Stomach (tissue), 8 donors: ENCODE measurements at regions not wholly inside any gene's neighbourhood (a gene's known extent, or its start where the extent isn't known, plus 50 kb on each side); places are given as distances from the start of the nearest gene placed in this dataset.

Experiments
- DNase-seq, 2 donors: peaks; one replicate each; pipeline versions ENCODE4 v3.0.0 to v3.0.0-alpha.2; 2013 to 2019
- H3K27ac ChIP-seq, 5 donors: fragments of 200-600 bp in 4 of 5; sonication (generic) in 4 of 5; one replicate each; pipeline ENCODE4 v1.5.1; 2013 to 2019; ENCODE audit warnings: mild to moderate bottlenecking in 1 of 5, moderate library complexity in 1 of 5
- H3K27me3 ChIP-seq, 3 donors: fragments of 200-600 bp; sonication (generic); one replicate each; pipeline ENCODE4 v1.5.1; 2017 to 2019; ENCODE audit warnings: mixed run types in 1 of 3
- H3K36me3 ChIP-seq, 4 donors: fragments of 200-600 bp; sonication (generic); 1 replicate in 3 of 4; 2 replicates in 1 of 4; pipeline ENCODE4 v1.5.1; 2016 to 2019
- H3K4me1 ChIP-seq, 4 donors: fragments of 200-600 bp; sonication (generic); one replicate each; pipeline ENCODE4 v1.5.1; 2016 to 2019
- H3K4me3 ChIP-seq, 4 donors: fragments of 200-600 bp; sonication (generic) in 3 of 4; one replicate each; pipeline ENCODE4 v1.5.1; 2016 to 2019; ENCODE audit warnings: mild to moderate bottlenecking in 1 of 4
- H3K9me3 ChIP-seq, 4 donors: fragments of 200-600 bp; sonication (generic); one replicate each; pipeline ENCODE4 v1.5.1; 2016 to 2019
- EP300 ChIP-seq: sonication (generic); formaldehyde crosslinking; IDR thresholded peaks from one replicate; pipeline ENCODE4 v1.6.1; 2017; ENCODE audit warnings: antibody characterized with exemption
- POLR2A ChIP-seq, 4 donors: fragments of 450-650 bp; IDR thresholded peaks; one replicate each; pipeline ENCODE4 v1.6.1; 2016; ENCODE audit warnings: antibody characterized with exemption in 4 of 4, control low read depth in 2 of 4, mild to moderate bottlenecking in 1 of 4, moderate library complexity in 1 of 4
- POLR2AphosphoS5 ChIP-seq, 3 donors: sonication (generic); formaldehyde crosslinking; IDR thresholded peaks; one replicate each; pipeline ENCODE4 v1.6.1; 2016; ENCODE audit warnings: antibody characterized with exemption in 3 of 3
- WGBS, 5 donors: extraction: QIAGEN DNeasy Blood & Tissue Kit in 3 of 5; methylation state at CpG; one replicate each; pipeline versions ENCODE4 v1.1.5 to v1.1.7; 2013 to 2018; 5-methylcytosine and 5-hydroxymethylcytosine counted together
- intact Hi-C: fragments of 100-400 bp; cut with DNase I; formaldehyde crosslinking; loops from one replicate; pipeline ENCODE4 v1.15.1; 2023; ENCODE audit warnings: low total_unique reads
- TF ChIP-seq, protein P1 (sequence below), 7 experiments: fragments of 450-650 bp in 4 of 7; fragments of 200-600 bp in 3 of 7; sonication (generic) in 3 of 7; IDR thresholded peaks; one replicate each; pipeline ENCODE4 v1.5.1; 2016 to 2019; ENCODE audit warnings: antibody characterized with exemption in 7 of 7, control low read depth in 2 of 7, mild to moderate bottlenecking in 1 of 7
- donor health status: healthy with polysubstance abuse.
- donor health status: Bipolar disorder and iron deficiency.
- donor health status: healthy.

- intact Hi-C loops: no loop called here
- WGBS, 5 donors: 38 to 61% (median 47%) methylated on average over 1 of the region's 1 CpG
- Histone ChIP-seq H3K27me3 (no peaks in the 10 kb centered on the region), H3K4me3 (no peak overlapping the region), H3K27ac (no peak overlapping the region), H3K36me3 (no peaks in the 10 kb centered on the region), H3K9me3 (no peaks in the 10 kb centered on the region), H3K4me1 (no peaks in the 10 kb centered on the region)
- no peak for DNase-seq
- no peak for TF ChIP-seq POLR2A (IDR thresholded peaks at IDR 0.05)
- TF ChIP-seq POLR2AphosphoS5 (IDR thresholded peaks at IDR 0.05): no peak
- TF ChIP-seq EP300: no peak
Measured at GRCh38 chr7:17709127-17709526, 231.2 kb downstream of the SNX13 start.

- Histone ChIP-seq H3K27me3 (no peaks in the 10 kb centered on the region), H3K4me1 (no peaks in the 10 kb centered on the region), H3K9me3 (no peaks in the 10 kb centered on the region), H3K4me3 (no peak overlapping the region), H3K27ac (no peak overlapping the region), H3K36me3 (no peaks in the 10 kb centered on the region)
- 66 to 91% (median 82%) methylated on average over 2 of the region's 2 CpGs for WGBS, 5 donors
- no peak for DNase-seq
- intact Hi-C loops: no loop called here
- TF ChIP-seq, protein P1, sequence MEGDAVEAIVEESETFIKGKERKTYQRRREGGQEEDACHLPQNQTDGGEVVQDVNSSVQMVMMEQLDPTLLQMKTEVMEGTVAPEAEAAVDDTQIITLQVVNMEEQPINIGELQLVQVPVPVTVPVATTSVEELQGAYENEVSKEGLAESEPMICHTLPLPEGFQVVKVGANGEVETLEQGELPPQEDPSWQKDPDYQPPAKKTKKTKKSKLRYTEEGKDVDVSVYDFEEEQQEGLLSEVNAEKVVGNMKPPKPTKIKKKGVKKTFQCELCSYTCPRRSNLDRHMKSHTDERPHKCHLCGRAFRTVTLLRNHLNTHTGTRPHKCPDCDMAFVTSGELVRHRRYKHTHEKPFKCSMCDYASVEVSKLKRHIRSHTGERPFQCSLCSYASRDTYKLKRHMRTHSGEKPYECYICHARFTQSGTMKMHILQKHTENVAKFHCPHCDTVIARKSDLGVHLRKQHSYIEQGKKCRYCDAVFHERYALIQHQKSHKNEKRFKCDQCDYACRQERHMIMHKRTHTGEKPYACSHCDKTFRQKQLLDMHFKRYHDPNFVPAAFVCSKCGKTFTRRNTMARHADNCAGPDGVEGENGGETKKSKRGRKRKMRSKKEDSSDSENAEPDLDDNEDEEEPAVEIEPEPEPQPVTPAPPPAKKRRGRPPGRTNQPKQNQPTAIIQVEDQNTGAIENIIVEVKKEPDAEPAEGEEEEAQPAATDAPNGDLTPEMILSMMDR (IDR thresholded peaks at IDR 0.05): no peak
- TF ChIP-seq POLR2A (IDR thresholded peaks at IDR 0.05) (no peak), EP300 (no peak), POLR2AphosphoS5 (IDR thresholded peaks at IDR 0.05) (no peak)
Measured at GRCh38 chr7:17709599-17709998, 230.7 kb downstream of the SNX13 start.

- TF ChIP-seq EP300 (no peak), POLR2AphosphoS5 (IDR thresholded peaks at IDR 0.05) (no peak), POLR2A (IDR thresholded peaks at IDR 0.05) (no peak)
- TF ChIP-seq, protein P1 (IDR thresholded peaks at IDR 0.05): no peak
- Histone ChIP-seq H3K27me3 (no peaks in the 10 kb centered on the region), H3K4me3 (no peak overlapping the region), H3K9me3 (no peaks in the 10 kb centered on the region), H3K27ac (no peak overlapping the region), H3K36me3 (no peaks in the 10 kb centered on the region), H3K4me1 (no peaks in the 10 kb centered on the region)
- intact Hi-C loops: no loop called here
- no peak for DNase-seq
- WGBS, 5 donors: 69 to 87% (median 79%) methylated on average over 2 of the region's 2 CpGs
Measured at GRCh38 chr7:17710312-17710711, 230.0 kb downstream of the SNX13 start.

DNA sequence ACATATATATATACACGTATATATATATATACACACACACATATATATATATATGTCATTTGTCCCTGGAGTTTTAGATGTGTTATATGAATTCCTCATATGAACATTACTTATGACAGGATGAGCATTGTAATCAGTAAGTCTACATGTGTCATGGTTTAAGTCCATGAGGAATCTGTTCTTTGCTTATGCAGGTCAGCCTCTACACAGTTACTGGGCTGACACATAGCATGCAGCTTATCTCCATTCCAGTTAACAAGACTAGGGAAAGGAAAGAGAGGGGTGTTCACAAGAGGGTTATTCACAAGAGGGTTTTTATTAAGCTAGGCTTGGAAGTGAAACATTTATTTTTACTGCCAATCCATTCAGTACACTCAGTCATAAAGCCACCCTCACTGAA, 226.7 kb downstream of the SNX13 start:
- Histone ChIP-seq H3K9me3 (no peaks in the 10 kb centered on the region), H3K27ac (no peak overlapping the region), H3K4me3 (no peak overlapping the region), H3K36me3 (no peaks in the 10 kb centered on the region), H3K4me1 (no peaks in the 10 kb centered on the region), H3K27me3 (no peaks in the 10 kb centered on the region)
- intact Hi-C loops: no loop called here
- WGBS, 5 donors: 0 to 100% (median 44%) methylated on average over 1 of the region's 1 CpG; no CpG with 5 or more reads in 1 of the 5 donors
- DNase-seq: no peak
- TF ChIP-seq, protein P1 (IDR thresholded peaks at IDR 0.05): no peak
- no peak for TF ChIP-seq EP300
- TF ChIP-seq POLR2AphosphoS5 (IDR thresholded peaks at IDR 0.05): no peak
- TF ChIP-seq POLR2A (IDR thresholded peaks at IDR 0.05): no peak

DNA sequence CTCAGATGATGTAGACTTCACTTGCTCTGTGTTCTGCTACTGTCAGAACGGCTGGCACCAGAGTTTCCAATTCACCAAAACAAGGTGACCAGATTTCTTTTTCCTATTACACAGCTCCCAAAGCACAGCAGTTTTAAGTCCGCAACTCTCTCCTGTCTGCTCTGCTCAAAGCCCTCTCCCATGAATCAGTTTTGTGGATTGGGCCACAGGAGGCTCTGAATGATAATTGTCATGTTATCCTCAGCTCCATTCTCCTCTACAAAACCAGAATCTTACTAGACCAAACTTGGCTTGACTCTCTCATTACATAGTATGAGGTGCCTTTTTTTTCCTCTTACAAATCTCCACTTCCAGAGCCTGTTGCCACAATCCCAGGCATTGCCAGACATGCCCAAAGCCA, 223.5 kb downstream of the SNX13 start:
- H3K4me1 ChIP-seq: no peaks in the 10 kb centered on the region
- H3K9me3 ChIP-seq: no peaks in the 10 kb centered on the region
- H3K36me3 ChIP-seq: no peaks in the 10 kb centered on the region
- TF ChIP-seq EP300 (no peak), POLR2A (IDR thresholded peaks at IDR 0.05) (no peak), POLR2AphosphoS5 (IDR thresholded peaks at IDR 0.05) (no peak)
- TF ChIP-seq, protein P1 (IDR thresholded peaks at IDR 0.05): no peak
- no peak for DNase-seq
- no peak overlapping the region for H3K4me3 ChIP-seq
- H3K27me3 ChIP-seq: no peaks in the 10 kb centered on the region
- no peak overlapping the region for H3K27ac ChIP-seq
- intact Hi-C loops: no loop called here
- 42 to 92% (median 72%) methylated on average over 1 to 2 of the region's 2 CpGs for WGBS, 5 donors
